GM06990 (cell line): ENCODE measurements at regions not wholly inside any gene's neighbourhood (a gene's known extent, or its start where the extent isn't known, plus 50 kb on each side); places are given as distances from the start of the nearest gene placed in this dataset.

Experiments used
- DNase-seq: peaks from one replicate; pipeline ENCODE4 v3.0.0-alpha.2; 2011; ENCODE audit not compliant: insufficient read length; ENCODE audit errors: extremely low read depth
- H3K27me3 ChIP-seq: replicated peaks from 2 replicates; pipeline ENCODE4 v1.6.0; 2011; ENCODE audit warnings: low read length; ENCODE audit not compliant: control insufficient read depth, insufficient read depth
- H3K36me3 ChIP-seq: 2 replicates; pipeline ENCODE4 v1.5.1; 2011; ENCODE audit warnings: low read length; ENCODE audit not compliant: control insufficient read depth, insufficient read depth
- H3K4me3 ChIP-seq: replicated peaks from 2 replicates; pipeline ENCODE4 v1.5.1; 2011; ENCODE audit warnings: low read depth, mild to moderate bottlenecking, control low read depth, low read length
- TF ChIP-seq, protein P1 (sequence below): IDR thresholded peaks from 2 replicates; pipeline ENCODE4 v1.5.1; 2011; ENCODE audit warnings: low read length, control low read depth, mild to moderate bottlenecking, inconsistent platforms; ENCODE audit not compliant: insufficient read depth, poor library complexity, severe bottlenecking

DNA sequence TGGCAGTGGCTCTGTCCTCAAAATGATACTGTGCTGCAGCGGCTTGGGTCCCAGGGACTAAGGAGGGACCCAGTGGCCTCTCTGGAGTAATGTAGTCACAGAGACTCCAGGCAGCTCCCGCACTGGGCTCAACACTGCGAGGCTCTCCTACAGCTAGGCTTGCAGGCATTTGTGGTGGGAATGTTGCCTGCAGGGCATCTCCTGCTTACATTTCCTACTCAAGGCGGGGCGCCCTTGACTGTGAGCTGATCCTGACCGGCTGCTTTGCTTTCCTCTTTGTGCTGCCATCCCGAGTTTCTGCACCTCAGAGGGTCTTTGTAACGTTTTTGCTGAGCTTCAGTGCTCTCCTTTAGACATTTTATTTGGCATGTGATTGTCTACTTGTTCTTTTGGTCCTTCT is 177.4 kb upstream of the FN1 start:
- DNase-seq, result no peak
- H3K27me3 ChIP-seq, result no peaks in the 10 kb centered on the region; the same call in 1 of the 2 replicates
- H3K4me3 ChIP-seq, result no peak overlapping the region
- H3K36me3 ChIP-seq, result no peaks in the 10 kb centered on the region
- TF ChIP-seq, protein P1, sequence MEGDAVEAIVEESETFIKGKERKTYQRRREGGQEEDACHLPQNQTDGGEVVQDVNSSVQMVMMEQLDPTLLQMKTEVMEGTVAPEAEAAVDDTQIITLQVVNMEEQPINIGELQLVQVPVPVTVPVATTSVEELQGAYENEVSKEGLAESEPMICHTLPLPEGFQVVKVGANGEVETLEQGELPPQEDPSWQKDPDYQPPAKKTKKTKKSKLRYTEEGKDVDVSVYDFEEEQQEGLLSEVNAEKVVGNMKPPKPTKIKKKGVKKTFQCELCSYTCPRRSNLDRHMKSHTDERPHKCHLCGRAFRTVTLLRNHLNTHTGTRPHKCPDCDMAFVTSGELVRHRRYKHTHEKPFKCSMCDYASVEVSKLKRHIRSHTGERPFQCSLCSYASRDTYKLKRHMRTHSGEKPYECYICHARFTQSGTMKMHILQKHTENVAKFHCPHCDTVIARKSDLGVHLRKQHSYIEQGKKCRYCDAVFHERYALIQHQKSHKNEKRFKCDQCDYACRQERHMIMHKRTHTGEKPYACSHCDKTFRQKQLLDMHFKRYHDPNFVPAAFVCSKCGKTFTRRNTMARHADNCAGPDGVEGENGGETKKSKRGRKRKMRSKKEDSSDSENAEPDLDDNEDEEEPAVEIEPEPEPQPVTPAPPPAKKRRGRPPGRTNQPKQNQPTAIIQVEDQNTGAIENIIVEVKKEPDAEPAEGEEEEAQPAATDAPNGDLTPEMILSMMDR, result no peak

GRCh38 chr2:215612786-215613185 is 176.9 kb upstream of the FN1 start:
- TF ChIP-seq, protein P1, result no peak
- DNase-seq, result no peak
- H3K36me3 ChIP-seq, result no peaks in the 10 kb centered on the region
- no peaks in the 10 kb centered on the region; the same call in 1 of the 2 replicates for H3K27me3 ChIP-seq
- no peak overlapping the region for H3K4me3 ChIP-seq

GRCh38 chr2:215611609-215612386 is 175.9 kb upstream of the FN1 start:
- TF ChIP-seq, protein P1, result no peak

DNA sequence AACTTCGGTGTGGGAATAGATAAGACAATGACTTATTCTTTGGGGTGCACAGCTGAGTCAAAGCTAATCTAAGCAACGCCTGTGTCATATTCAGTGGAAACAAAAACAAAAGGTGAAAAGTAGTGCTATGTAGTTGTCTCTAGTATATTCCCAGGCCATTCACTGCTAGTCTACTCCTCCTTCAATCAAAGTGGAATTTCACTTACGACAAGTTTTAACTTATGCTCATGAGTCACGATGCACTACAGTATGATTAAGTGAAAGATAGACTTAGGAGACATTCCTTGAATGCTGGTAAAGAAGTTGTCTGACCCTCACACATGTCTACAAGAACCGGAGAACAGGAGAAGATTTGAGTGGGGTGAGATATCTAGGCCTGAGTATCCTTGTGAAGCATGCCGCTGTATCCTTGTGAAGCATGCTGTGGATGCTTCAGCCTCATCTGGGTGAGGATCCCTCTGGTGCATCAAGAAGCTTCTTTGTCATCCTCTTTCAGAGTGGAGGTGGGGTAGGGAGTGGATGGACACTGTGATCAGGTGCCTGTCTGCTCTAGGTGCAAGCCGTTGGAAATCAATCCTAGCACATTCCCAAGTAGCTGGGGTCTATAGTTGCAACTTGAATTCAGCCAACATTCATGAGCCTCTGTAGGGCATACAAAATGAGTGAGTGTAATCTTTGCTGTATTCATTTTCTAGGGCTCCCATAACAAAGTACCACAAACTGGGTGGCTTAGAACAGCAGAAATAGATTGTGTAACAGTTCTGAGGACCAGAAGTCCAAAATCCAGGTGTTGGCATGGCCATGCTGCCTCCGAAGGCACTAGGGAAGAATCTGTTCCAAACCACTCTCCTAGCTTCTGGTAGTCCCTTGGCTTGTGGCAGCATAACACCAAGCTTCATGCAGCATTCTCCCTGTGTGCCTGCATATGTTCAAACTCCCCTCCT is 173.5 kb upstream of the FN1 start:
- TF ChIP-seq, protein P1, result no peak
- DNase-seq, result no peak

More at GRCh38 chr2:215611609-215612386, 175.9 kb upstream of the FN1 start:
- DNase-seq, result peak; percentile 18
- no peaks in the 10 kb centered on the region for H3K36me3 ChIP-seq
- no peak overlapping the region for H3K4me3 ChIP-seq
- no peaks in the 10 kb centered on the region; the same call in 1 of the 2 replicates for H3K27me3 ChIP-seq

GRCh38 chr2:215607766-215608165 is 171.9 kb upstream of the FN1 start:
- no peak overlapping the region for H3K4me3 ChIP-seq
- H3K27me3 ChIP-seq, result no peaks in the 10 kb centered on the region; the same call in 1 of the 2 replicates
- DNase-seq, result no peak
- TF ChIP-seq, protein P1, result no peak
- H3K36me3 ChIP-seq, result no peaks in the 10 kb centered on the region

More for the DNA sequence above, 173.5 kb upstream of the FN1 start:
- Histone ChIP-seq H3K27me3 (no peaks in the 10 kb centered on the region; the same call in 1 of the 2 replicates), H3K36me3 (no peaks in the 10 kb centered on the region), H3K4me3 (no peak overlapping the region)
